Osteocyte (in vitro differentiated cells): ENCODE measurements at regions not wholly inside any gene's neighbourhood (a gene's known extent, or its start where the extent isn't known, plus 50 kb on each side); places are given as distances from the start of the nearest gene placed in this dataset.

Experiments
- DNase-seq: peaks from one replicate; pipeline ENCODE4 v3.0.0; 2021; ENCODE audit warnings: mixed read lengths; ENCODE audit not compliant: unreplicated experiment; ENCODE audit errors: extremely low spot score
- H3K27ac Mint-ChIP-seq: one replicate; pipeline ENCODE4 v1.8.0; 2021; ENCODE audit warnings: mild to moderate bottlenecking, mixed read lengths; ENCODE audit not compliant: unreplicated experiment
- H3K27me3 Mint-ChIP-seq: one replicate; pipeline ENCODE4 v1.8.0; 2021; ENCODE audit warnings: mixed read lengths; ENCODE audit not compliant: unreplicated experiment
- H3K36me3 Mint-ChIP-seq: one replicate; pipeline ENCODE4 v1.8.0; 2021; ENCODE audit warnings: mixed read lengths; ENCODE audit not compliant: unreplicated experiment
- H3K4me1 Mint-ChIP-seq: one replicate; pipeline ENCODE4 v1.8.0; 2021; ENCODE audit warnings: mixed read lengths; ENCODE audit not compliant: unreplicated experiment
- H3K4me3 Mint-ChIP-seq: one replicate; pipeline ENCODE4 v1.8.0; 2021; ENCODE audit warnings: mild to moderate bottlenecking, moderate library complexity, mixed read lengths; ENCODE audit not compliant: unreplicated experiment
- H3K9me3 Mint-ChIP-seq: one replicate; pipeline ENCODE4 v1.8.0; 2021; ENCODE audit warnings: mixed read lengths; ENCODE audit not compliant: unreplicated experiment
- CTCF ChIP-seq: fragments of 200-600 bp; sonication (generic); IDR thresholded peaks from 2 replicates; pipeline ENCODE4 v1.5.0; 2021; ENCODE audit warnings: antibody characterized with exemption, mild to moderate bottlenecking, moderate library complexity

DNA sequence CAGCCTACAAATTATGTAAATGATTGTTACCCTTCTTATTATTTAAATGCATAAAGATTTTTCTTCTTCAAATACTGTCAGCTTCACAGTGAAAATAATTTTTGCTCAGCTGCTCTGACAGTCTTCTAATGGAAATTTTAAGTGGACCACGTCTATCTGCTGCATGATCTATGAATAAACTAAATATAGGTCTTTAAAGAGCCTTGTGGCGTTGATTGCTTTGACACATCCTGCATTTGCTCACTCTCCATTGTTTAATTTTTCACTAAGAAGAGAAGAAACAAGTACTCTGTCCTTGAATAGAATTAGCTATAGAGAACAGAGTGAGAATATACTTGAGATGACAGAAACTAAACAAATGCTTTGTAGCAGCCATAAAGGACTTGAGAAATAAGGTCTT lies 826.1 kb downstream of the MRPL39 start:
- Mint-ChIP-seq H3K36me3 (no peaks in the 10 kb centered on the region), H3K4me3 (no peak overlapping the region), H3K9me3 (no peaks in the 10 kb centered on the region), H3K27ac (no peak overlapping the region), H3K27me3 (no peaks in the 10 kb centered on the region), H3K4me1 (no peaks in the 10 kb centered on the region)
- no peak for TF ChIP-seq CTCF
- DNase-seq = no peak

GRCh38 chr21:24759348-24760075 lies 847.8 kb downstream of the MRPL39 start:
- no peak for TF ChIP-seq CTCF
- H3K27me3 Mint-ChIP-seq = no peaks in the 10 kb centered on the region
- H3K27ac Mint-ChIP-seq = no peak overlapping the region
- H3K4me3 Mint-ChIP-seq = no peak overlapping the region
- H3K36me3 Mint-ChIP-seq = no peaks in the 10 kb centered on the region
- no peak for DNase-seq
- H3K9me3 Mint-ChIP-seq = peaks cover 18% of the 10 kb centered on the region
- H3K4me1 Mint-ChIP-seq = no peaks in the 10 kb centered on the region

- Mint-ChIP-seq H3K27me3 (no peaks in the 10 kb centered on the region), H3K4me1 (no peaks in the 10 kb centered on the region), H3K4me3 (no peak overlapping the region), H3K36me3 (no peaks in the 10 kb centered on the region), H3K9me3 (peaks cover 14% of the 10 kb centered on the region), H3K27ac (no peak overlapping the region)
- DNase-seq = no peak
- no peak for TF ChIP-seq CTCF
These were observed 869.2 kb downstream of the MRPL39 start for GRCh38 chr21:24738063-24738462.

DNA sequence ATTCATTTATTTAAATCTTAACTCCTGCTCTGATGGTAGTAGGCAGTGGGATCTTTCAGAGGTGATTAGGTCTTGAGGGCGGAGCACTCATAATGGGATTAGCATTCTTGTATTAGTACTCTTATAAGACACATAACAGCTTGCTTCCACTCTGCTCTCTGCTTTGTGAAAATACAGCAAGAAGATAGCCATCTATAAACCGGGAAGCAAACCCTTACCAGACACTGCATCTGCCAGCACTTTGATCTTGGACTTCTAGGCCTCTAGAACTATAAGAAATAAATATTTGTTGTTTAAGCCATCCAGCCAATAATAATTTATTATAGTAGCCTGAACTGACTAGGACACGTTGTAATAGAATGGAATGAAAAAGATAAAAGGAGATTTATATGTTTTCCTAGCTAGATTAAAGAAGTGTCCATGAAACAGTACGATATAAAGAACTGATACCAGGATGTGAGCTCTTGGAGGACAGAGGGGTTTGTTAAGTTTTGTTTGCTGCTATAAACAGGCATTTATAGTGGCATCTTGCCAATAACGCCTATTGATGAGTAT lies 869.9 kb downstream of the MRPL39 start:
- TF ChIP-seq CTCF = no peak
- no peaks in the 10 kb centered on the region for H3K4me1 Mint-ChIP-seq
- peaks cover 14% of the 10 kb centered on the region for H3K9me3 Mint-ChIP-seq
- no peaks in the 10 kb centered on the region for H3K27me3 Mint-ChIP-seq
- H3K27ac Mint-ChIP-seq = no peak overlapping the region
- no peak for DNase-seq
- H3K36me3 Mint-ChIP-seq = no peaks in the 10 kb centered on the region
- no peak overlapping the region for H3K4me3 Mint-ChIP-seq

GRCh38 chr21:24730661-24731060 lies 876.6 kb downstream of the MRPL39 start:
- Mint-ChIP-seq H3K27ac (no peak overlapping the region), H3K9me3 (peaks cover 11% of the 10 kb centered on the region), H3K27me3 (no peaks in the 10 kb centered on the region), H3K4me1 (no peaks in the 10 kb centered on the region), H3K36me3 (no peaks in the 10 kb centered on the region), H3K4me3 (no peak overlapping the region)
- DNase-seq = no peak
- no peak for TF ChIP-seq CTCF
